Urinary bladder (tissue), 1 donor: ENCODE measurements at regions not wholly inside any gene's neighbourhood (a gene's known extent, or its start where the extent isn't known, plus 50 kb on each side); places are given as distances from the start of the nearest gene placed in this dataset. TPM values are rescaled to one million over a fixed set of nuclear protein-coding genes. Genes with fewer than 3 reads are reported as not detected.

Source experiments
- small RNA-seq: library from RNA; depleted of rRNA; stranded (forward); fragments of <200 nt; gene quantifications from one replicate; pipeline ENCODE3, GENCODE V24; 2014

Small RNA genes in the stretch of these regions (small RNA-seq; reads per million reads assigned to genes)
- gene RNU6-70P = not detected
